WERI-Rb-1 (cell line): ENCODE measurements at regions not wholly inside any gene's neighbourhood (a gene's known extent, or its start where the extent isn't known, plus 50 kb on each side); places are given as distances from the start of the nearest gene placed in this dataset.

Source experiments
- DNase-seq: peaks from one replicate; pipeline ENCODE4 v3.0.0-alpha.2; 2020
- H3K27ac ChIP-seq: fragments of 250-450 bp; sonication (Bioruptor Pico); 2 replicates; pipeline ENCODE4 v1.5.1; 2020; ENCODE audit warnings: mild to moderate bottlenecking, moderate library complexity
- H3K27me3 ChIP-seq: fragments of 250-450 bp; sonication (Bioruptor Pico); 2 replicates; pipeline ENCODE4 v1.5.1; 2021; ENCODE audit warnings: mild to moderate bottlenecking, low read depth, moderate library complexity; ENCODE audit not compliant: insufficient read depth, severe bottlenecking
- H3K36me3 ChIP-seq: fragments of 250-450 bp; sonication (Bioruptor Pico); 2 replicates; pipeline ENCODE4 v1.5.1; 2020; ENCODE audit warnings: mild to moderate bottlenecking, moderate library complexity
- H3K4me3 ChIP-seq: 2 replicates; pipeline ENCODE4 v1.5.1; 2011; ENCODE audit warnings: low read depth, mild to moderate bottlenecking, control low read depth, low read length
- H3K9me3 ChIP-seq: fragments of 250-450 bp; sonication (Bioruptor Pico); 2 replicates; pipeline ENCODE4 v1.5.1; 2021; ENCODE audit warnings: mild to moderate bottlenecking, moderate library complexity; ENCODE audit not compliant: severe bottlenecking
- TF ChIP-seq, protein P1 (sequence below): IDR thresholded peaks from 2 replicates; pipeline ENCODE4 v1.5.1; 2011; ENCODE audit warnings: low read depth, mild to moderate bottlenecking, control low read depth, inconsistent platforms, low read length

DNA sequence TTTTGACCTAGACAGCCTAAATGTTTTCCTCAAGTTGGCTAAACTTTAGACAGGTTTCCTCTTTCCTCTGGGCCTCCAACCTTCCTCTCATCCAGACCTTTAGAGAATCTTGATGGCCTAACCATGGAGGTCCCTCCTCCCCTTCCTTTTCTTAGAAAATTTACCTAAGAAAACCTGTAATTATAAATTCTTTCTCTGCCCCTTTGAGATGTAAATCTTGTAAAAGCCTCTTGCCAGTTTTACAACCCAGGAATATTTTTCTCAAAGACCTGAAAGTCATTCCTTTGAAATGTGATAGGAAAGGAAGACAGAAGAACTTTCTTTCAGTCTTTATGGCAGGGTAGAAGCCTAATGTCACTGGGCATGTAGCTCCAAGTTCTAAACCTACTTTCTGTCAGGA lies 1752.6 kb upstream of the C9orf72 start:
- Histone ChIP-seq H3K4me3 (no peak overlapping the region), H3K36me3 (no peaks in the 10 kb centered on the region), H3K27me3 (no peaks in the 10 kb centered on the region), H3K27ac (no peak overlapping the region), H3K9me3 (no peaks in the 10 kb centered on the region)
- no peak for DNase-seq
- TF ChIP-seq, protein P1, sequence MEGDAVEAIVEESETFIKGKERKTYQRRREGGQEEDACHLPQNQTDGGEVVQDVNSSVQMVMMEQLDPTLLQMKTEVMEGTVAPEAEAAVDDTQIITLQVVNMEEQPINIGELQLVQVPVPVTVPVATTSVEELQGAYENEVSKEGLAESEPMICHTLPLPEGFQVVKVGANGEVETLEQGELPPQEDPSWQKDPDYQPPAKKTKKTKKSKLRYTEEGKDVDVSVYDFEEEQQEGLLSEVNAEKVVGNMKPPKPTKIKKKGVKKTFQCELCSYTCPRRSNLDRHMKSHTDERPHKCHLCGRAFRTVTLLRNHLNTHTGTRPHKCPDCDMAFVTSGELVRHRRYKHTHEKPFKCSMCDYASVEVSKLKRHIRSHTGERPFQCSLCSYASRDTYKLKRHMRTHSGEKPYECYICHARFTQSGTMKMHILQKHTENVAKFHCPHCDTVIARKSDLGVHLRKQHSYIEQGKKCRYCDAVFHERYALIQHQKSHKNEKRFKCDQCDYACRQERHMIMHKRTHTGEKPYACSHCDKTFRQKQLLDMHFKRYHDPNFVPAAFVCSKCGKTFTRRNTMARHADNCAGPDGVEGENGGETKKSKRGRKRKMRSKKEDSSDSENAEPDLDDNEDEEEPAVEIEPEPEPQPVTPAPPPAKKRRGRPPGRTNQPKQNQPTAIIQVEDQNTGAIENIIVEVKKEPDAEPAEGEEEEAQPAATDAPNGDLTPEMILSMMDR, result no peak

DNA sequence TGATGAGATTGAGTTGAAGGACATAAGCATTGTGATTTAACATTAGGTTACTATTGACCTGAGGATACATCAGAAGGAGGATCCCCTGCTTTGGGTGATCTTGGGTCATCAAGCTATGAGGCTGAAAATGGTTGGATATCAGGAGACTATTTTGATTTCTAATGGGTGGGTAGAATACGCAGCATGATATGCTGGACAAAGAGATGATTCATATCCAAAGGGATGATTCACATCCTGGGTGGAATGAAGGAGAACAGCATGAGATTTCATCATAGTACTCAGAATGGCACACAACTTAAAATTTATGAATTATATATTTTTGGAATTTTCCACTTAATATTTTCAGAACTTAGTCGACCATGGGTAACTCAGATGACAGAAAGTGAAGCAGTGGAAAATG lies 1759.5 kb upstream of the C9orf72 start:
- TF ChIP-seq, protein P1, result no peak
- H3K27ac ChIP-seq, result no peak overlapping the region
- DNase-seq, result no peak
- no peaks in the 10 kb centered on the region for H3K36me3 ChIP-seq
- H3K4me3 ChIP-seq, result no peak overlapping the region
- H3K27me3 ChIP-seq, result no peaks in the 10 kb centered on the region
- no peaks in the 10 kb centered on the region for H3K9me3 ChIP-seq

DNA sequence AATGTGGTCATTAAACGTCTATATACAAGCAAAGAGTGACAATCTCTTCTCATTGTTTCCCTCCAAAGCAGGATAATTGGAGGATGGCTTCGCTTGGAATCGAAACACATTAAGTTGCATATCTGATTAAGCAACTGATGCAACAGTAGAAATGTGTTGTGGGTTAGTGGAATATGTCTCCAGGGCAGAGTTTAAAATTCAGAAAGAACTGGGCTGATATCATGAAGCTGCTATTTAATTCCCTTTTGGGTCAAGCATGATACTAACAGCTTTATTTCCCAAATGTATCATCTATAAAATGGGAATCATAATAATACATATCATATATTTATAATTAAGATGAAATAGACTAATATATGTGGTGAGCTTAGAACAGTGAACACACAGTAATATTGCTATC lies 1763.0 kb upstream of the C9orf72 start:
- Histone ChIP-seq H3K9me3 (no peaks in the 10 kb centered on the region), H3K4me3 (no peak overlapping the region), H3K27ac (no peak overlapping the region), H3K36me3 (no peaks in the 10 kb centered on the region), H3K27me3 (no peaks in the 10 kb centered on the region)
- no peak for DNase-seq
- TF ChIP-seq, protein P1, result no peak

DNA sequence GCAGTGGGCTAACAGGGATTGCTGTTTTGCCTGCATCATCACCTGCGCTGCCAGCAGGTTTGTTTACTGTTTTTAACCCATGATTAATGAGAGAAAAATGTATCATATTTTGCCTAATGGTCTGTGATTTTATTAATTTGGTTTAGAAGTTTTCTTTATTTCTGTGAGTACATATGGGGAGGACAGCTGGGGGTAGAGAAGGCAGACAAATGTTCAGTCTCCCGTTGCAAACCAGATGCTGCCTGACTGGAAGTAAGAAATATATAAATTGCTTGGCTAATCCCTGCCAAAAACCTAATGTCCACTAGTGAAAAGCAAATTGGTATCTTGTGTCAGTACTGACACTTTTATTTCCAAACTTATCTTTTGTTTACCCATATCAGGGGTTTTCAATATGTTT lies 1766.1 kb upstream of the C9orf72 start:
- Histone ChIP-seq H3K27ac (peak overlapping the region; percentile 13; the same call in 1 of the 2 replicates), H3K36me3 (no peaks in the 10 kb centered on the region), H3K27me3 (no peaks in the 10 kb centered on the region), H3K9me3 (no peaks in the 10 kb centered on the region), H3K4me3 (no peak overlapping the region)
- no peak for DNase-seq
- TF ChIP-seq, protein P1, result no peak

DNA sequence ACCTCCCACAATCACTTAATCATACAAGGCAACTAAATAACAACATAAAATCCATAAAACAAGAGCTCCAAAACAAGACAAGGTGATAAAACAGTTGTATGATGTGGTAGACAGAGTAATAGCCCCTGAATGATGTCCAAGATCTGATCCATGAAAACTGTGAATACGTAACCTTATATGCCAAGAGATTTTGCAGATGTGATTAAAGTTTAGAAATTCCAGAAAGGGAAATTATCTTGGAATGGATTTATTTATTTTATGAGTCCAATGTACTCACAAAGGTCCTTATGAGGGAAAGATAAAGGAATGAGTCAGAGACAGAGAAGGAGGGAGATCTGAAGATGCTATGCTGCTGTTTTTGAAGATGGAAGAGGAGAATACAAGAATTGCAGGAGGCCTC lies 1775.7 kb upstream of the C9orf72 start:
- TF ChIP-seq, protein P1, result no peak
- Histone ChIP-seq H3K36me3 (no peaks in the 10 kb centered on the region), H3K4me3 (no peak overlapping the region), H3K9me3 (no peaks in the 10 kb centered on the region), H3K27ac (no peak overlapping the region), H3K27me3 (no peaks in the 10 kb centered on the region)
- DNase-seq, result no peak

DNA sequence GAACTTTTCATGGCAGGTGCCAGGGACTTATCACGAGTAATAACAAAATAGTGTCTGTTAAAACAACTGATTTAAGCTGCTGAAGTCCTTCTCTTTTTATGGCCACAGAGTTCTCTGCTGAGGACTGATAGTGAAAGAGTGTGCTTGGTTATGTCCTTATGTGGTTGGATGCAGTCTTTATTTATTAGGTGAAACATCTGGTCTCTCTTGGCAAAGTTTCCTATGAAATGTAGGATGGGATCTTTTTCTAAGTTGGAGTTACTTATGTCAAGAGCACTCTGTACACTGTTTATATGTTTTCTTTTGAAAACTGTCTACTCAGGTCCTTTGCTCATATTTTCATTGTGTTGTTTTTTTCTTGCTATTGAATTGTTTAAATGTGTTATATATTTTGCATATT lies 1816.1 kb upstream of the C9orf72 start:
- TF ChIP-seq, protein P1, result no peak
- Histone ChIP-seq H3K27ac (no peak overlapping the region), H3K4me3 (no peak overlapping the region), H3K36me3 (no peaks in the 10 kb centered on the region), H3K9me3 (no peaks in the 10 kb centered on the region), H3K27me3 (no peaks in the 10 kb centered on the region)
- no peak for DNase-seq
